CD4-positive, alpha-beta T cell treated with Interleukin-4 for 1 hour (primary cell): ENCODE measurements at regions not wholly inside any gene's neighbourhood (a gene's known extent, or its start where the extent isn't known, plus 50 kb on each side); places are given as distances from the start of the nearest gene placed in this dataset.
"Not testable (repeated sequence)": the region's sequence is repeated elsewhere in the genome, so short reads cannot be mapped to it uniquely, and the experiment has no call there.

Experiments used
- DNase-seq, 2 donors: peaks; one replicate each; pipeline ENCODE4 v3.0.0-alpha.2; 2020 to 2022

GRCh38 chr17:34771891-34772290 lies 189.4 kb downstream of the CCT6B start:
- DNase-seq: no peak

GRCh38 chr17:34770586-34770985 lies 190.7 kb downstream of the CCT6B start:
- DNase-seq: no peak

- DNase-seq: no peak
Measured at GRCh38 chr17:34769899-34770298, 190.5 kb downstream of the TMEM132E start.

GRCh38 chr17:34769049-34769448 lies 189.7 kb downstream of the TMEM132E start:
- DNase-seq: no peak

GRCh38 chr17:34765291-34765690 lies 185.9 kb downstream of the TMEM132E start:
- DNase-seq: no peak

- no peak for DNase-seq
Measured at GRCh38 chr17:34764716-34765115, 185.3 kb downstream of the TMEM132E start.

- DNase-seq: no peak
Measured at GRCh38 chr17:34763728-34764665, 184.6 kb downstream of the TMEM132E start.

- DNase-seq: no peak
Measured at GRCh38 chr17:34762078-34762477, 182.7 kb downstream of the TMEM132E start.

- DNase-seq: no peak
Measured at GRCh38 chr17:34761646-34762045, 182.3 kb downstream of the TMEM132E start.

- DNase-seq: no peak
Measured at GRCh38 chr17:34760931-34761495, 181.6 kb downstream of the TMEM132E start.

- DNase-seq: no peak
Measured at GRCh38 chr17:34758718-34759117, 179.3 kb downstream of the TMEM132E start.

- DNase-seq: no peak
Measured at GRCh38 chr17:34758316-34758715, 178.9 kb downstream of the TMEM132E start.

GRCh38 chr17:34757611-34758010 lies 178.2 kb downstream of the TMEM132E start:
- DNase-seq: no peak

- no peak for DNase-seq
Measured at GRCh38 chr17:34757106-34757505, 177.7 kb downstream of the TMEM132E start.

- no peak for DNase-seq
Measured at GRCh38 chr17:34756637-34757021, 177.2 kb downstream of the TMEM132E start.

GRCh38 chr17:34755981-34756636 lies 176.7 kb downstream of the TMEM132E start:
- DNase-seq: no peak

- no peak for DNase-seq
Measured at GRCh38 chr17:34755371-34755770, 176.0 kb downstream of the TMEM132E start.

- DNase-seq: no peak
Measured at GRCh38 chr17:34750004-34750403, 170.6 kb downstream of the TMEM132E start.

GRCh38 chr17:34741967-34742366 lies 162.6 kb downstream of the TMEM132E start:
- no peak for DNase-seq

- no peak for DNase-seq
Measured at GRCh38 chr17:34740565-34741520, 161.5 kb downstream of the TMEM132E start.

- no peak for DNase-seq
Measured at GRCh38 chr17:34739386-34739785, 160.0 kb downstream of the TMEM132E start.

GRCh38 chr17:34737673-34738072 lies 158.3 kb downstream of the TMEM132E start:
- not testable (repeated sequence) for DNase-seq

- no peak for DNase-seq
Measured at GRCh38 chr17:34736611-34737010, 157.2 kb downstream of the TMEM132E start.
